ENCODE measurements at regions not wholly inside any gene's neighbourhood (a gene's known extent, or its start where the extent isn't known, plus 50 kb on each side); places are given as distances from the start of the nearest gene placed in this dataset.

DNA sequence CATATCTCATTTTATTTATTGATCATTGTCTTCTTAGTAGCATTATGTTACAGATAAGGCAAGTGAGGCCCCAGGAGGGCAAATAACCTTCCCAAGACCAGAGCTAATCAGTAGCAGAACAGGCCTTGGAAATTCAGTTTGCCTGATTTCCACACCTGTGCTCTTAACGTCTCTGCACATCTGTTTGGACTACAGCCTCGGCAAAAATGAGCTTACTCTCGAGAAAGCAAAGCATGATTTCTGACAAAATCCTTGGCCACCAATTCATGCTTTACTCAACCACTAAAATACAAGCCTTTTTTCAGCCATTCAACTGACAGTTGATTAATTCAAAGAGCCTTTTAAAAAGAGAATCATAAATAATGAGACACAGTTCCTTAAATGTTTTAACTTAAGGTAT lies 309.3 kb upstream of the HTR2A start:
- no peak for TF ChIP-seq POLR2A (IDR thresholded peaks at IDR 0.05; ENCODE audit: low read depth, low read length)
- TF ChIP-seq POLR2AphosphoS5 (IDR thresholded peaks at IDR 0.05; ENCODE audit: insufficient read depth, low read depth, low read length) = no peak
- TF ChIP-seq, protein P1, sequence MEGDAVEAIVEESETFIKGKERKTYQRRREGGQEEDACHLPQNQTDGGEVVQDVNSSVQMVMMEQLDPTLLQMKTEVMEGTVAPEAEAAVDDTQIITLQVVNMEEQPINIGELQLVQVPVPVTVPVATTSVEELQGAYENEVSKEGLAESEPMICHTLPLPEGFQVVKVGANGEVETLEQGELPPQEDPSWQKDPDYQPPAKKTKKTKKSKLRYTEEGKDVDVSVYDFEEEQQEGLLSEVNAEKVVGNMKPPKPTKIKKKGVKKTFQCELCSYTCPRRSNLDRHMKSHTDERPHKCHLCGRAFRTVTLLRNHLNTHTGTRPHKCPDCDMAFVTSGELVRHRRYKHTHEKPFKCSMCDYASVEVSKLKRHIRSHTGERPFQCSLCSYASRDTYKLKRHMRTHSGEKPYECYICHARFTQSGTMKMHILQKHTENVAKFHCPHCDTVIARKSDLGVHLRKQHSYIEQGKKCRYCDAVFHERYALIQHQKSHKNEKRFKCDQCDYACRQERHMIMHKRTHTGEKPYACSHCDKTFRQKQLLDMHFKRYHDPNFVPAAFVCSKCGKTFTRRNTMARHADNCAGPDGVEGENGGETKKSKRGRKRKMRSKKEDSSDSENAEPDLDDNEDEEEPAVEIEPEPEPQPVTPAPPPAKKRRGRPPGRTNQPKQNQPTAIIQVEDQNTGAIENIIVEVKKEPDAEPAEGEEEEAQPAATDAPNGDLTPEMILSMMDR (IDR thresholded peaks at IDR 0.05; ENCODE audit: extremely low read depth in 1 of 2, insufficient read depth in 1 of 2, low read depth in 1 of 2, low read length in 2 of 2) = no peak
- no peak for TF ChIP-seq EZH2 (IDR thresholded peaks at IDR 0.05; ENCODE audit: borderline replicate concordance, low read depth, low read length, severe bottlenecking)
- TF ChIP-seq MYC (IDR thresholded peaks at IDR 0.05; ENCODE audit: low read depth, low read length) = no peak
